ENCODE measurements at regions not wholly inside any gene's neighbourhood (a gene's known extent, or its start where the extent isn't known, plus 50 kb on each side); places are given as distances from the start of the nearest gene placed in this dataset.

DNA sequence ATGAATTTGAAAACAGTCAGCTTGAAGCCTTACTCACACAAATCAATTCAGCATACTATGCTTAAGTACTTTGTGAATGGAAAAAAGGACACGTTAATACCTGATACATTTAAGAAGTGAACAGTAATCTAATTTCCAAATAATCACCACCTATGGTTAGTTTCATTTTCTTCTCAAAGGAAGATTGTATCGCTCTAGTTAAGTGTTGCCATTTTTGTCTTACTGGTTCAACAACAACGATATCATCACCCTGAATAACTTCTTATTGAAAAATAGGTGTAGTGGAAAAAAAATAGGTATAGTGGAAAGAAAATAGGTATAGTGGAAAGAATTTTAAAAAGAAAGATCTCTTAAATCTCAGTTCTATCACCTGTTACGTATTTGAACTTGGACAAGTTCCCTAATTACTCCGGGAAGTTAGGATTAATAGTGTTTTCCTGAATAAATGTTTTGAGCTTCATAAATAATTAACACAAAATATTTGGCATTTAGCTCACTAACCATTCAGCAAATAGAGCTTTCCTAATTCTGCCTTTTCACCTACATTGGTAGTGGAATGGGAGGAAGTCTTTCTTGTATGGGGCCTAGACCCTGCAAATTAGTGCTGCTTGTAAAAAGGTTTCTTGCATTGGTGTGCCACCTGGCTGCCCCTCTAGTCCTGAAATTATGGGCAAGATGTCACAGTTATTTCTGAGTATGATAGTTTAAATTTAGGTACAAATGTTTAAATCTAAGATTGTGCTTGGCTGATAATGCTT is 502.6 kb upstream of the NMUR2 start:
- DNase-seq: no peak
- Mint-ChIP-seq H3K27ac (ENCODE audit: unreplicated experiment) (no peak overlapping the region), H3K4me3 (ENCODE audit: low read depth, unreplicated experiment) (no peak overlapping the region), H3K27me3 (ENCODE audit: unreplicated experiment) (no peaks in the 10 kb centered on the region), H3K9me3 (ENCODE audit: low read depth, unreplicated experiment) (peaks cover 5% of the 10 kb centered on the region), H3K4me1 (ENCODE audit: low read depth, unreplicated experiment) (no peaks in the 10 kb centered on the region), H3K36me3 (ENCODE audit: insufficient read depth, unreplicated experiment) (no peaks in the 10 kb centered on the region)
- BruUV-seq (replicated peaks): no TSS peak
- intact Hi-C loops (cut with micrococcal nuclease; ENCODE audit: unreplicated experiment): no loop called here
- TF ChIP-seq, protein P1, sequence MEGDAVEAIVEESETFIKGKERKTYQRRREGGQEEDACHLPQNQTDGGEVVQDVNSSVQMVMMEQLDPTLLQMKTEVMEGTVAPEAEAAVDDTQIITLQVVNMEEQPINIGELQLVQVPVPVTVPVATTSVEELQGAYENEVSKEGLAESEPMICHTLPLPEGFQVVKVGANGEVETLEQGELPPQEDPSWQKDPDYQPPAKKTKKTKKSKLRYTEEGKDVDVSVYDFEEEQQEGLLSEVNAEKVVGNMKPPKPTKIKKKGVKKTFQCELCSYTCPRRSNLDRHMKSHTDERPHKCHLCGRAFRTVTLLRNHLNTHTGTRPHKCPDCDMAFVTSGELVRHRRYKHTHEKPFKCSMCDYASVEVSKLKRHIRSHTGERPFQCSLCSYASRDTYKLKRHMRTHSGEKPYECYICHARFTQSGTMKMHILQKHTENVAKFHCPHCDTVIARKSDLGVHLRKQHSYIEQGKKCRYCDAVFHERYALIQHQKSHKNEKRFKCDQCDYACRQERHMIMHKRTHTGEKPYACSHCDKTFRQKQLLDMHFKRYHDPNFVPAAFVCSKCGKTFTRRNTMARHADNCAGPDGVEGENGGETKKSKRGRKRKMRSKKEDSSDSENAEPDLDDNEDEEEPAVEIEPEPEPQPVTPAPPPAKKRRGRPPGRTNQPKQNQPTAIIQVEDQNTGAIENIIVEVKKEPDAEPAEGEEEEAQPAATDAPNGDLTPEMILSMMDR (IDR thresholded peaks at IDR 0.05; ENCODE audit: unreplicated experiment): no peak
- CTCF ChIA-PET: no interaction called here

DNA sequence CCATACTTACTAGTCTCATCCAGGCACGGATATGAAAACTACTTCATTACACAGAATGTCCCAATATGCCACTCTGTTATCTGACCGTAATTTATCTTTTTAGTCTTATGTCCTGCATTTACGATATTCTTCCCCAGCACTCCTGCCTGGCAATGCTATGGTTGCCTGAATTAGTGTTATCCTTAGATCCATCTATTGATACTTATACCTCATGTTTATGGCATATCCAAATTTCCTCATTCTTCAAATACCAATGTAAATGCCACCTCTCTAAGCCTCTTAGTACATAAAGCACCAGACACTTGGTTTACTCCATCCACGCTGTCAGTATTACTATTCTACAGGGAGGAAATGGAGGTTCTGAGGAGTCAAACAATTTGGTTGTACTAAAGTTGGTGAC is 507.8 kb upstream of the NMUR2 start:
- Mint-ChIP-seq H3K27ac (ENCODE audit: unreplicated experiment) (no peak overlapping the region), H3K4me1 (ENCODE audit: low read depth, unreplicated experiment) (no peaks in the 10 kb centered on the region), H3K4me3 (ENCODE audit: low read depth, unreplicated experiment) (no peak overlapping the region), H3K36me3 (ENCODE audit: insufficient read depth, unreplicated experiment) (no peaks in the 10 kb centered on the region), H3K27me3 (ENCODE audit: unreplicated experiment) (no peaks in the 10 kb centered on the region), H3K9me3 (ENCODE audit: low read depth, unreplicated experiment) (peaks cover 13% of the 10 kb centered on the region)
- DNase-seq: no peak
- TF ChIP-seq, protein P1 (IDR thresholded peaks at IDR 0.05; ENCODE audit: unreplicated experiment): no peak
- intact Hi-C loops (cut with micrococcal nuclease; ENCODE audit: unreplicated experiment): no loop called here
- no TSS peak for BruUV-seq (replicated peaks)
- CTCF ChIA-PET: no interaction called here

DNA sequence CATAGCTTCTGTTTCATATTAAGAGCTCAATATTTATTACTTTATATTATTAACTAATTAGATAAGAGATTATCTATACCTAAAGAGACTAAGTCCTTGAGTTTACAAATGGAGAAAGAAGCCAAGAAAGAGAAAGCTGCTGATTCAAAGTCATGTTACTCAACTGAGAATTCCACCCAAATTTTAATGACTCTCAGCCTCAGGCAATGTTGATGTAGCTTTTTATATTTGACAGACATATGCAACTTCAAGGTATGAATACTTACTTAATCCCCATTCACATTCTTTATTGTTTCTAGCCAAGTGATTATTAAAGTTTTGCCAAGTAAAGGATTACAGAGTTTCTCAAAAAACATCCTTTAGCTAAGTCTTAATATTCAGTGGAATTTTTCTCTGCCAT is 527.5 kb upstream of the NMUR2 start:
- CTCF ChIA-PET: no interaction called here
- Mint-ChIP-seq H3K4me3 (ENCODE audit: low read depth, unreplicated experiment) (no peak overlapping the region), H3K9me3 (ENCODE audit: low read depth, unreplicated experiment) (peaks cover 18% of the 10 kb centered on the region), H3K27me3 (ENCODE audit: unreplicated experiment) (no peaks in the 10 kb centered on the region), H3K4me1 (ENCODE audit: low read depth, unreplicated experiment) (no peaks in the 10 kb centered on the region), H3K27ac (ENCODE audit: unreplicated experiment) (no peak overlapping the region), H3K36me3 (ENCODE audit: insufficient read depth, unreplicated experiment) (no peaks in the 10 kb centered on the region)
- DNase-seq: no peak
- intact Hi-C loops (cut with micrococcal nuclease; ENCODE audit: unreplicated experiment): no loop called here
- TF ChIP-seq, protein P1 (IDR thresholded peaks at IDR 0.05; ENCODE audit: unreplicated experiment): no peak
- BruUV-seq (replicated peaks): no TSS peak

DNA sequence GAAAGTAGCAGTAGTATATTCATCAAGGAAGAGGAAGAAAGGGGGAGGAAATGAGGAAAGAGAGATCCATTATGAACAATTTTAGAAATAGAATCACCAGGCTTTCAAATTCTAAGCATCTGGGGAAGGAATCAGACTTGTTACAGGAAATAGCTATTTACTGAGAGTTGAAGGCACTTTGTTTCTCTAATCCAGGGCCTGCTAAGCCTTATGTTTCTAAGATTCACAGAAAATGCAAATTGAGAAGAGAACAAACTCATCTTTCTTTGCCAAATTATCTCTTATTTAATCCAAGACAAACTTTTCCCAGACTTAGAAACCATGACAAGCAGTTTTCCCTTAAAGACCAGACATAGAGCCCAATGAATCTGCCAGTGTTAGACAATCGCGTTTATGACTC is 528.0 kb upstream of the NMUR2 start:
- DNase-seq: no peak
- Mint-ChIP-seq H3K27ac (ENCODE audit: unreplicated experiment) (no peak overlapping the region), H3K9me3 (ENCODE audit: low read depth, unreplicated experiment) (peaks cover 23% of the 10 kb centered on the region), H3K4me1 (ENCODE audit: low read depth, unreplicated experiment) (no peaks in the 10 kb centered on the region), H3K27me3 (ENCODE audit: unreplicated experiment) (no peaks in the 10 kb centered on the region), H3K36me3 (ENCODE audit: insufficient read depth, unreplicated experiment) (no peaks in the 10 kb centered on the region), H3K4me3 (ENCODE audit: low read depth, unreplicated experiment) (no peak overlapping the region)
- TF ChIP-seq, protein P1 (IDR thresholded peaks at IDR 0.05; ENCODE audit: unreplicated experiment): no peak
- CTCF ChIA-PET: no interaction called here
- no TSS peak for BruUV-seq (replicated peaks)
- intact Hi-C loops (cut with micrococcal nuclease; ENCODE audit: unreplicated experiment): no loop called here

Data from Calu3 (cell line).